GM12891 (cell line): ENCODE measurements at regions not wholly inside any gene's neighbourhood (a gene's known extent, or its start where the extent isn't known, plus 50 kb on each side); places are given as distances from the start of the nearest gene placed in this dataset.
"Not testable (repeated sequence)": the region's sequence is repeated elsewhere in the genome, so short reads cannot be mapped to it uniquely, and the experiment has no call there.

Experiments used
- DNase-seq: peaks from one replicate; pipeline ENCODE4 v3.0.0; 2011; ENCODE audit warnings: low spot score; ENCODE audit not compliant: insufficient read length
- FAIRE-seq: peaks from 2 replicates; lab custom pipeline; 2011; peaks lifted over from hg19 to GRCh38; lab: Jason Lieb, UNC
- PAX5 ChIP-seq: IDR thresholded peaks from 2 replicates; pipeline ENCODE4 v1.6.1; 2011; ENCODE audit warnings: low read length, moderate library complexity, mild to moderate bottlenecking; ENCODE audit not compliant: insufficient read depth, severe bottlenecking
- POLR2A ChIP-seq: IDR thresholded peaks from 2 replicates; pipeline ENCODE4 v1.6.1; 2011; ENCODE audit warnings: low read depth, low read length, control low read depth
- POLR2AphosphoS5 ChIP-seq: IDR thresholded peaks from 2 replicates; pipeline ENCODE4 v1.6.1; 2011; ENCODE audit warnings: low read depth, low read length, control low read depth
- POU2F2 ChIP-seq: IDR thresholded peaks from 2 replicates; pipeline ENCODE4 v1.6.1; 2011; ENCODE audit warnings: low read depth, mild to moderate bottlenecking, control low read depth, low read length, moderate library complexity
- SPI1 ChIP-seq: IDR thresholded peaks from 2 replicates; pipeline ENCODE4 v1.6.1; 2011; ENCODE audit warnings: low read depth, low read length, control low read depth
- TAF1 ChIP-seq: IDR thresholded peaks from 2 replicates; pipeline ENCODE4 v1.6.1; 2011; ENCODE audit warnings: low read depth, low read length, control low read depth

DNA sequence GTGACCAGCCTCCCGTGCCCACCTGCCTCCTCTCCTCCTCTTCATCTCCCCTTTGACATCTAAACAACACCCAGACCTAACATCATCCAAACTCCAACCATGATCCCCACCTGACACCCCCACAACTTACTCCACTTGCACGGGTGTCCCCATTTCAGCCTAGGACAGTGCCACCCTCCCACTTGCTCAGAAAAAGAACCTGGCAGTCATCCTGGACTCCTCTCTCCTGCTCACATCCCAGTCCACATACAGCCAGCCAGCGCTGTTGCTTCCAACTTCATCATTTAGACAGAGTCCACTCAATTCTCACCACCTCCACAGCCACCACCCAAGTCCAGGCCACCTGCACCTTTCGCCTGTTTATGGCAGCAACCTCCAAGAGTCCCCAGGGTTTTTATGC, 485.7 kb downstream of the MN1 start:
- FAIRE-seq (no peak), DNase-seq (no peak)
- TF ChIP-seq POLR2AphosphoS5 = no peak
- TF ChIP-seq POU2F2 = no peak
- no peak for TF ChIP-seq SPI1
- no peak for TF ChIP-seq PAX5
- no peak for TF ChIP-seq TAF1
- TF ChIP-seq POLR2A = no peak

- TF ChIP-seq SPI1 = no peak
- no peak for TF ChIP-seq POLR2A
- TF ChIP-seq POU2F2 = no peak
- no peak for TF ChIP-seq PAX5
- FAIRE-seq (no peak), DNase-seq (no peak)
Observed at GRCh38 chr22:27317096-27317495, 484.5 kb downstream of the MN1 start.

DNA sequence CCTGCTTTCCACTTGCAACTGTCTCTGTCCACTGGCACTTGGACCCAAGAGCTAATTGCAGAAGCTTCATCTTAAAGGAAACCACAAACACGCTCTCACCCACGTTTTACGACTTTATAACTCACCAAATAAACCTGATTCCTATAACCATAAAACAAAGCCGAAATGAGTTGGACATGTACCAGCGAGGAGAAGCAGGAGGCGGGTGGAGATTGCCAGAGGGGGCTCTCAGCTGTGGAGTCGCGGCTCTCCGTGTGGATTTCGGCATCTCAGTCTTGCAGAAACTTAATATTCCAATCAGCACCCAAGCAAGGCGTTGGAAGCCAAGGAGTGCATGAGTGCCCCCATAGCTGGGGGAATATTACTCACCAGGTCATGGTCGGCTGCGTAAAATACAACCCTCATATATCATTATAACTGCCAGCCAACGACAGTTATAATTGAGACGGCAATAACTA, 483.6 kb downstream of the MN1 start:
- DNase-seq (no peak), FAIRE-seq (no peak)
- TF ChIP-seq TAF1 (no peak), PAX5 (no peak), POU2F2 (no peak), POLR2AphosphoS5 (no peak), POLR2A (no peak), SPI1 (no peak)

DNA sequence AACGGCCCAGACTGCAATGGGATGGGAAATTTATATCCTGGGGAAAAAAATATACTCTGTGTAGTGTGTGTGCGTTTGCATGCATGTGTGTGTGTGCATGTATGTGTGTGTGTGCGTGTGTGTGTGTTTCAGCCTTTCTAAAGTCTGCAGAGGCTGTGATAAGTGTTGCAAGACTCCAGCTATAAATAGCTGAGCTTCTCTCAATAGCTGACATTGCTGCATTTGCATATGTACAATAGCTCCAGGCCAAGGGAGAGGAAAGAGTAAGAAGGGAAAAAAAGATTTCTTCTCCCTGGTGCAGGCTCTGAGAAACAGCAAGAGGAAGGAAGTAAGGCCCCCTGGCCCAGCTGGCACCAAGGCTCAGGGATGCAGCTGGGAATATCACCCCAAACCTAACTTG, 483.0 kb downstream of the MN1 start:
- no peak for DNase-seq
- no peak for FAIRE-seq
- TF ChIP-seq TAF1 (no peak), PAX5 (no peak), POLR2AphosphoS5 (no peak), SPI1 (no peak), POU2F2 (no peak), POLR2A (no peak)

GRCh38 chr22:27323661-27324060, 477.9 kb downstream of the MN1 start:
- FAIRE-seq = no peak
- DNase-seq = no peak
- TF ChIP-seq POU2F2 = no peak
- no peak for TF ChIP-seq TAF1
- no peak for TF ChIP-seq PAX5
- no peak for TF ChIP-seq POLR2A
- no peak for TF ChIP-seq SPI1
- TF ChIP-seq POLR2AphosphoS5 = no peak

DNA sequence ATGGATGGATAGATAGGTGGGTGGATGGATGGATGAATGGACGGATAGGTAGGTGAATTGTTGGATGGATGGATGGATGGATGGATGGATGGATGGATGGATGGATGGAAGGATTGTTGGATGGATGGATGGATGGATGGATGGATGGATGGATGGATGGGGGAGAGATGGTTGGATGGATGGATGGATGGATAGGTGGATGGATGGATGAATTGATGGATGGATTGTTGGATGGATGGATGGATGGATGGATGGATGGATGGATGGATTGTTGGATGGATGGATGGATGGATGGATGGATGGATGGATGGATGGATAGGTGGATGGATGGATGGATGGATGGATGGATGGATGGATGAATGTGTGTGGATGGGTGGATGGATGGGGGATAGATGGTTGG, 476.6 kb downstream of the MN1 start:
- not testable (repeated sequence) for DNase-seq, FAIRE-seq

DNA sequence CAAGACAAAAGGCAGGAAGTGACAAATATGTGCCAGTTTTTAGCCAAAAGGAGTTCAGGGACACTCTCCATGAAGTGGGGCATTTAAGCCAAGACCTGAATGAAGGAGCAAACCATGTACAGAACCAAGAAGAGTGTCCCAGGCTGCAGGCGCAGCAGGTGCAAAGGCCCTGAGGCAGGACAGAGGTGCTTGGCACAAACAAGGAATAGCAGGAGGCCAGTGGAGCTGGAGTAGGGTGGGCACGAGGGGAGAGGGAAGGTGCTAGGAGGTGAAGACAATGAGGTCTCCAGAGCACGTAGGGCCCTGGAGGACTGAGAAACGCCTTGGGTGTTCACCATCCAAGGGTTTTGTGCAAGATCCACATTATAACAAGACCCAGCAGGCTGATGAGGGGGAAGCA, 474.1 kb downstream of the MN1 start:
- TF ChIP-seq TAF1 (no peak), POLR2AphosphoS5 (no peak), POU2F2 (no peak), POLR2A (no peak)
- no peak for FAIRE-seq

DNA sequence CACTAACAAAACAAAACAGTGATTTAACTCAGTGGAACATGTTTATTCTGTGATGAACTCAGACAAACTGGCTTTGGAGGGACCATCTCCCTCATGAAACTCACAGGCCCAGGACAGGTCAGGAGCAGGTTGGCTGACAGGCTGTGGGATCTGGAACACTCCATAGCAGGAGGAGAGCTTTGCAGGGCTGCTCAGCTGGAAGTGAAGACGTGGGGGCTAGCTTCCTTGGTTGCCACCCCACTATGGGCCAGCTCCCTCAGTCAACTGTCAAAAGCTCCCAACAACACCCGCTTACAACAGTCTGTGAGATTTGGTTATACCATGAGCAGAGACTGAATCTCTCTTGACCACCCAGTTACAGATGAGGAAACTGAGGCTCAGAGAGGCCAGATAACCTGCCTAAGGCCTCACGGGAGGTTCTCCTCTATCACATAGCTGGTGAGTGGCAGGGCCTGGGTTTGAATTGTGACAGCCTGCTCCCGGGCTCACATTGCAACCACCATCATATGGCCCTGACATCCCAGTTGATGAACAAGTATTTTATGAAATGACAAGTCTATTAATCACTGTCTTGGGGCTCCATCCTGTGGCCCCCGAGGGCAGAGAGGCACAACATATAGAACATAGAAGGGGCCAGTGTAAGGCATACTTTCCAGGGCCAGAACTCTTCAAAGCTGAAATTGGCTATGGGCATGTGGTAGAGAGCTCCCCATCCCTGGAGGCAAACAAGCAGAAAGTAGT, 473.4 kb downstream of the MN1 start:
- TF ChIP-seq TAF1 (no peak), POLR2A (no peak), POU2F2 (no peak), PAX5 (no peak), POLR2AphosphoS5 (no peak), SPI1 (no peak)
- FAIRE-seq = no peak
- no peak for DNase-seq

More for the DNA sequence above, 474.1 kb downstream of the MN1 start:
- no peak for DNase-seq

DNA sequence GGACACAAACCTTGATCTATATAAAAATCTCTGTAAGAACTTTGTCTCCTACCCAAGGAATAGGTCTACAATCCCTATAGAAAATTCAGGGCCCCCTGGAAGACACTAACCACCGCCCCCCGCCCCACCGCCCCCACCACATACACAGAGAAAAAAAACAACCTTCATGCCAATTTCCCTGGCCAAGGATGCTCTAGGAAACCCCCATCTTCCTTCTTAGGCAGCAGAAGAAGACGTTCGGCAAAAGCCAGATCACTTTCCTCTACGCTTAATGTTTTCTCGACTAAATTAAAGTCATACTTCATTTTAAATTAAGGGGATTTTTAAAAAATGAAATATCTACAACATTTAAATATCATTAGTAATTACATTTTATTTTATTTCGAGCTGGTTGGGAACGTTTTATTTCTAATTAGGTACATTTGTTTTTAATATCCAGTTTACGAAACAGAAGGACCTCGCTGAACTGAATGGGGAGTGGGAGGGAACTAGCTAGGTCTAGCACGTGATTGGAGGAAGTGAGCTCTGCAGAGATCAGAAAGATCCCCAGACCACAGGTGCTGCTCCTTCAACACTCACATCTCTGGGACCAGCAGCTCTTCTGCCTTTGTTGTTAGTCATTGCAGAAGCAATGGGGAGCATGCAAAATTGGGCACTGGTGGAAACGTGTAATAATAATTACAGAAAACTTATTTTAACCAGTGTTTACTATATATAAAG, 472.3 kb downstream of the MN1 start:
- no peak for TF ChIP-seq POLR2AphosphoS5
- no peak for TF ChIP-seq POU2F2
- no peak for TF ChIP-seq TAF1
- TF ChIP-seq POLR2A = no peak
- TF ChIP-seq PAX5 = no peak
- no peak for FAIRE-seq
- no peak for DNase-seq

- TF ChIP-seq POLR2AphosphoS5 (no peak), POLR2A (no peak), POU2F2 (no peak), PAX5 (no peak), SPI1 (no peak), TAF1 (no peak)
- FAIRE-seq = no peak
- DNase-seq = no peak
Observed at GRCh38 chr22:27329966-27330645, 471.4 kb downstream of the MN1 start.
